ENCODE measurements at regions not wholly inside any gene's neighbourhood (a gene's known extent, or its start where the extent isn't known, plus 50 kb on each side); places are given as distances from the start of the nearest gene placed in this dataset.

- Histone ChIP-seq H3K27me3 (no peaks in the 10 kb centered on the region), H3K9me3 (no peaks in the 10 kb centered on the region), H3K4me3 (replicated peaks in 1 of 3) (no peak overlapping the region), H3K4me1 (no peaks in the 10 kb centered on the region), H3K27ac (no peak overlapping the region), H3K36me3 (no peaks in the 10 kb centered on the region)
- intact Hi-C loops (cut with DNase I) = no loop called here
- no peak for DNase-seq
- 86 to 87% methylated on average over 4 of the region's 4 CpGs for WGBS, 2 donors
- TF ChIP-seq CTCF (IDR thresholded peaks at IDR 0.05) (no peak), POLR2A (IDR thresholded peaks at IDR 0.05) (no peak)
Measured at GRCh38 chr6:10250655-10251220, 164.1 kb downstream of the TFAP2A start.

DNA sequence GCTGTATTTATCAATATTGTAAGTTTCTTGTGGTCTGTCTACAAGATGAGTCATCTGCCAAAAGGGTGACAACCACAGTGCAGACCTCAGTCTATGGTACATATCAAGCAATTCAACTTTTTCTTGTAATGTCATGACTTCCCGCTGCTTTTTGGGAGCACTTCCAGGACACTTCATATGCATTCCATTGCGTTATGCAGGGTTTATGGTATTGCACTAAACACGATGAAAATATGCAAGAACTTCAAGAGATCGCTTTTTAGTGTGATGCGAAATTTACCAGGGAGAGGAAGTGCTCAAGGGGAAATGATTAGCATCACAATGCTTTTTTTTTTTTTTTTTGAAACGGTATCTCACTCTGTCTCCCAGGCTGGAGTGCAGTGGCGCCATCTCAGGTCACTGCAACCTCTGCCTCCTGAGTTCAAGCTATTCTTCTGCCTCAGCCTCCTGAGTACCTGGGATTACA lies 166.5 kb downstream of the TFAP2A start:
- Histone ChIP-seq H3K27me3 (no peaks in the 10 kb centered on the region), H3K9me3 (no peaks in the 10 kb centered on the region), H3K4me1 (no peaks in the 10 kb centered on the region), H3K36me3 (no peaks in the 10 kb centered on the region), H3K4me3 (replicated peaks in 1 of 3) (no peak overlapping the region), H3K27ac (no peak overlapping the region)
- DNase-seq = no peak
- 61 to 75% methylated on average over 7 of the region's 7 CpGs for WGBS, 2 donors
- intact Hi-C loops (cut with DNase I) = no loop called here
- TF ChIP-seq CTCF (IDR thresholded peaks at IDR 0.05) = no peak
- TF ChIP-seq POLR2A (IDR thresholded peaks at IDR 0.05) = no peak

DNA sequence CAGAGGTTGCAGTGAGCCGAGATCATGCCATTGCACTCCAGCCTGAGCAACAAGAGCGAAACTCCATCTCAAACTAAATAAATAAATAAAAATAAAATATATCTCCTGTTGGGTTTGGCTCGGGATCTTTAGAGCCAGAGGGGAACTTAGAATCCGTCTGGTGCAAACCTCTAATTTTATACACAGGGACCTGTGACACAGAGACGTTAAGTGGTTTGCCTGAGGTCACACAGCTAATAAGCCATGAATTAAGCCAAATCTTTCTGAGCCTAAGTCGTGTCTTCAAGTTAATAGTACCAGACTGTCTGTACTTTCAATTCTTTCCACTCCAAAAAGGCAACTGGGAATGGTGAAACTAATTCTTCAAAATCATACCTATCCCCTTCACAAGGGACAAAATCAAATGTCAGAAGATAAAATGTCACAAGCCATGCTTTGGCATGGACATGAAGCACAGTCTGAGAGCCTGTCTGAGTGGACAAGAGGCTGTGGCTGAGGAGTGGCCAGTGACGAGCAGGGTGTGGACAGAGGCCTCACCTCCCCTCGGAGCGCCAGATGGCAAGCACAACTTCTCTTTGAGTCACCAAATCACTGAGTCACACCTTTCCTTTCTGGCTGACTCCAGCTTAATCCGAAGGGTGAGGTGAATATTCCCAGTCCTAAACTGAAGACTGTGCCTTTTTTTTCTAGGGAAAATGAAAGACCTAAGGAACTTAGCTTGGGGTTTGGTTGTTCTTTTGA lies 177.4 kb downstream of the TFAP2A start:
- H3K9me3 ChIP-seq = no peaks in the 10 kb centered on the region
- no peaks in the 10 kb centered on the region for H3K4me1 ChIP-seq
- TF ChIP-seq CTCF (IDR thresholded peaks at IDR 0.05) (no peak), POLR2A (IDR thresholded peaks at IDR 0.05) (no peak)
- no peaks in the 10 kb centered on the region for H3K36me3 ChIP-seq
- H3K4me3 ChIP-seq (replicated peaks in 1 of 3) = no peak overlapping the region
- WGBS, 2 donors = 79 to 90% methylated on average over 10 of the region's 10 CpGs
- H3K27me3 ChIP-seq = no peaks in the 10 kb centered on the region
- intact Hi-C loops (cut with DNase I) = no loop called here
- DNase-seq = no peak
- no peak overlapping the region for H3K27ac ChIP-seq

DNA sequence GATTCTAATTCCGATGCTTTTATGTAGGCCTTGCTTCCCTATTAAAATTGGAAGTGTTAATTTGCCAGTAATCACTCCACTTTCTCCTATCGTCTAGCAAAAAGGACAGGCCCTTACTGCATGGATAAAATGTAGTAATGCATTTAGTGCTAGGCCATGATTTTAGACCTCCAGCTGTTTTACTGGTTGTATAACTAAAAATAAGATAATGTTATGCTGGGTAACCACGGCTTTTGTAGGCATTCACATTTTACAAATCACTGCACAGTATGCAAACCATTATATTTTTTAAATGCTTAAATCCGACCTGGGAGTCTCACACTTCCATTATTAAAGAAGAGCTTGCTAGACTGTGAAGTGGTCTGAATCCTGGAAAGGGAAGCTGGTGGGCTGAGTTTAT lies 179.5 kb downstream of the TFAP2A start:
- intact Hi-C loops (cut with DNase I) = no loop called here
- no peak for DNase-seq
- Histone ChIP-seq H3K4me3 (replicated peaks in 1 of 3) (no peak overlapping the region), H3K36me3 (no peaks in the 10 kb centered on the region), H3K27ac (no peak overlapping the region), H3K9me3 (no peaks in the 10 kb centered on the region), H3K4me1 (no peaks in the 10 kb centered on the region), H3K27me3 (no peaks in the 10 kb centered on the region)
- 42 to 53% methylated on average over 4 of the region's 4 CpGs for WGBS, 2 donors
- TF ChIP-seq POLR2A (IDR thresholded peaks at IDR 0.05) (no peak), CTCF (IDR thresholded peaks at IDR 0.05) (no peak)

DNA sequence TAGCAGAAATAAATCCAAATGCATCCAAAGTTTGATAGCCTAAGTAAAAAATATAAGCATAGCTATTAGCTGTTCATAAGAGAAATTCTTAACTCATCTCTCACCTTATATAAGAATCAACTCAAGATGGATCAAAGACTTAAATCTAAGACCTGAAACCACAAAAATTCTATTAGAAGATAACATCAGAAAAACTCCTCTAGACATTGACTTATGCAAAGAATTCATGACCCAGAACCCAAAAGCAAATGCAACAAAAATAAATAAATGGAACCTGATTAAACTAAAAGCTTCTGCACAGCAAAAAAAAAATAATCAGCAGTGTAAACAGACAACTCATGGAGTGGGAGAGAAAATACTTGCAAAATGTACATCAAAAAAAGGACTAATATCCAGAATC lies 184.3 kb downstream of the TFAP2A start:
- no peak overlapping the region for H3K27ac ChIP-seq
- TF ChIP-seq CTCF (IDR thresholded peaks at IDR 0.05) = no peak
- TF ChIP-seq POLR2A (IDR thresholded peaks at IDR 0.05) = no peak
- H3K4me3 ChIP-seq (replicated peaks in 1 of 3) = no peak overlapping the region
- intact Hi-C loops (cut with DNase I) = no loop called here
- no peaks in the 10 kb centered on the region for H3K9me3 ChIP-seq
- no peaks in the 10 kb centered on the region for H3K4me1 ChIP-seq
- no peaks in the 10 kb centered on the region for H3K36me3 ChIP-seq
- no peak for DNase-seq
- H3K27me3 ChIP-seq = no peaks in the 10 kb centered on the region
